K562 (cell line): ENCODE measurements at regions not wholly inside any gene's neighbourhood (a gene's known extent, or its start where the extent isn't known, plus 50 kb on each side); places are given as distances from the start of the nearest gene placed in this dataset.

Experiments
- CUX1 ChIP-seq: fragments of 200-800 bp; sonication (Bioruptor generic); IDR thresholded peaks from 2 replicates; pipeline ENCODE4 v1.6.1; 2016; ENCODE audit warnings: missing genetic modification characterization, missing compliant biosample characterization
- EZH2 ChIP-seq: IDR thresholded peaks from 2 replicates; pipeline ENCODE4 v1.6.1; 2012; ENCODE audit warnings: low read depth, mild to moderate bottlenecking, inconsistent platforms, low read length, borderline replicate concordance
- GABPB1 ChIP-seq: sonication (generic); formaldehyde crosslinking; IDR thresholded peaks from 2 replicates; pipeline ENCODE4 v1.8.0; 2022; ENCODE audit warnings: mild to moderate bottlenecking, missing genetic modification reagents
- HMGN3 ChIP-seq: IDR thresholded peaks from 2 replicates; pipeline ENCODE4 v1.6.1; 2011; ENCODE audit warnings: borderline replicate concordance, low read depth, mild to moderate bottlenecking, mixed read lengths, low read length; ENCODE audit not compliant: insufficient read length; ENCODE audit errors: extremely low read depth
- MECOM ChIP-seq: fragments of 250-450 bp; sonication (Bioruptor Pico); IDR thresholded peaks from 2 replicates; pipeline ENCODE4 v1.8.0; 2022; ENCODE audit warnings: inconsistent platforms
- NRF1 ChIP-seq, 2 experiments: fragments of 450-650 bp; IDR thresholded peaks in 1 of 2; conservative IDR thresholded peaks in 1 of 2; 2 replicates each; pipeline ENCODE4 v1.6.1; 2014; ENCODE audit warnings: mild to moderate bottlenecking in 2 of 2
- PHF20 ChIP-seq: fragments of 450-650 bp; IDR thresholded peaks from 2 replicates; pipeline ENCODE4 v1.6.1; 2018; ENCODE audit not compliant: partially characterized antibody
- POLR2AphosphoS2 ChIP-seq: IDR thresholded peaks from 2 replicates; pipeline ENCODE4 v1.6.1; 2012; ENCODE audit warnings: low read length, improper control_type of control experiment
- UBTF ChIP-seq, 2 experiments: IDR thresholded peaks; 2 replicates each; pipeline ENCODE4 v1.6.1; 2012; ENCODE audit warnings: improper control_type of control experiment in 2 of 2, low read depth in 2 of 2, low read length in 2 of 2, borderline replicate concordance in 1 of 2
- ZNF263 ChIP-seq: sonication (generic); formaldehyde crosslinking; IDR thresholded peaks from 2 replicates; pipeline ENCODE4 v1.8.0; 2022; ENCODE audit warnings: mild to moderate bottlenecking, missing genetic modification reagents, borderline replicate concordance
- ZNF384 ChIP-seq: IDR thresholded peaks from 2 replicates; pipeline ENCODE4 v1.6.1; 2012; ENCODE audit warnings: low read depth, low read length, improper control_type of control experiment
- TF ChIP-seq, protein P1 (sequence below): sonication (generic); formaldehyde crosslinking; IDR thresholded peaks from 2 replicates; pipeline ENCODE4 v1.8.0; 2022; ENCODE audit warnings: missing genetic modification reagents, mild to moderate bottlenecking, borderline replicate concordance

DNA sequence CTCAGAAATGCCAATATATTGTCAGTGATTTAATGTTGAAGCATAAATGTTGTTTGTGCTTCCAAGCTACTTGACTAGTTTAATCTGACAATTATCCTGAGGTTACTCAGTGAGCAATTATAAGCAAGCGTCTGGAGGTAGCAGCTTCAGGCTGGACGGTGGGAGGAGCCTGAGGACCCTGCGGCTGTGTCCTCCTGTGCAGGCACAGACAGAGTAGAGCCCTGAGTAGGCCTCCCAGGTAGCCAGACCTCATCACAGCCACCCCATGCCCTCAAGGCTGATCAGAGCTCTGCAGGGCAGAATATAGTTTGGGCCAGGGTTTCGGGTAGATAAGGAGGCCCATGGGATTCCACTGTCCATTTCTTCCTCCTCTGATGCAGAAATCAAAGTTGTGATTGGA lies 153.6 kb downstream of the DRD1 start (continued):
- TF ChIP-seq CUX1 (CRISPR knock-in tag), result no peak
- no peak for TF ChIP-seq UBTF (IDR thresholded peaks at IDR 0.05; ENCODE audit: borderline replicate concordance in 1 of 2, low read depth in 2 of 2, low read length in 2 of 2)
- TF ChIP-seq EZH2, result no peak
- TF ChIP-seq HMGN3, result no peak
- TF ChIP-seq, protein P1, sequence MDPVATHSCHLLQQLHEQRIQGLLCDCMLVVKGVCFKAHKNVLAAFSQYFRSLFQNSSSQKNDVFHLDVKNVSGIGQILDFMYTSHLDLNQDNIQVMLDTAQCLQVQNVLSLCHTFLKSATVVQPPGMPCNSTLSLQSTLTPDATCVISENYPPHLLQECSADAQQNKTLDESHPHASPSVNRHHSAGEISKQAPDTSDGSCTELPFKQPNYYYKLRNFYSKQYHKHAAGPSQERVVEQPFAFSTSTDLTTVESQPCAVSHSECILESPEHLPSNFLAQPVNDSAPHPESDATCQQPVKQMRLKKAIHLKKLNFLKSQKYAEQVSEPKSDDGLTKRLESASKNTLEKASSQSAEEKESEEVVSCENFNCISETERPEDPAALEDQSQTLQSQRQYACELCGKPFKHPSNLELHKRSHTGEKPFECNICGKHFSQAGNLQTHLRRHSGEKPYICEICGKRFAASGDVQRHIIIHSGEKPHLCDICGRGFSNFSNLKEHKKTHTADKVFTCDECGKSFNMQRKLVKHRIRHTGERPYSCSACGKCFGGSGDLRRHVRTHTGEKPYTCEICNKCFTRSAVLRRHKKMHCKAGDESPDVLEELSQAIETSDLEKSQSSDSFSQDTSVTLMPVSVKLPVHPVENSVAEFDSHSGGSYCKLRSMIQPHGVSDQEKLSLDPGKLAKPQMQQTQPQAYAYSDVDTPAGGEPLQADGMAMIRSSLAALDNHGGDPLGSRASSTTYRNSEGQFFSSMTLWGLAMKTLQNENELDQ (CRISPR knock-in tag), result no peak
- no peak for TF ChIP-seq NRF1 (conservative IDR thresholded peaks at IDR 0.05 in 1 of 2, IDR thresholded peaks at IDR 0.05 in 1 of 2)
- no peak for TF ChIP-seq ZNF384
- no peak for TF ChIP-seq GABPB1 (CRISPR knock-in tag)
- no peak for TF ChIP-seq MECOM
- no peak for TF ChIP-seq ZNF263 (CRISPR knock-in tag)
- no peak for TF ChIP-seq POLR2AphosphoS2
- TF ChIP-seq PHF20, result no peak
